ENCODE measurements at regions not wholly inside any gene's neighbourhood (a gene's known extent, or its start where the extent isn't known, plus 50 kb on each side); places are given as distances from the start of the nearest gene placed in this dataset.

DNA sequence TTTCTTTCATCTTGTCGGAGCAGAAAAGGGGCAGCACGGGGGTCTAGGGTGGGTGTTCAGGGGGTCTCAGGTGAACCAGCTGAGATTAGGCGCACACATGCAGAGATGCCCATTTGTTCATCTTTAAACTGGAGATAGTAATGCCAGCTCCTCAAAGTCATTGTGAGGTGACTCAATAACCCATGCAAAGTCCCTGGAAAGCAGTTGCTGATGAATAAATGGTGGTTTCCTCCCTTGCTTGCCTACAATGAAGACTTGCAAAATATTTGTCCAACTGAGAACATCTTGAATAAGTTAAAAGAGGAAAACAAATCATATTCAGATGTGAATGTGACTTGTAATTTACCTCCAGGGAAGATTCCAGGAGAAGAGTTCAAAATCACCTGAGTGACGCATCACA lies 206.9 kb downstream of the LY86 start:
- no peak for DNase-seq
- H3K9ac ChIP-seq: no peak overlapping the region
- no peak overlapping the region for H3K27ac ChIP-seq (ENCODE audit: low read depth in 2 of 2, low read length in 1 of 2)
- TF ChIP-seq EP300 (IDR thresholded peaks at IDR 0.05; ENCODE audit: borderline replicate concordance in 1 of 2, low read depth in 1 of 2, low read length in 1 of 2) (no peak), FOSL2 (IDR thresholded peaks at IDR 0.05; ENCODE audit: borderline replicate concordance, low read depth) (no peak), REST (IDR thresholded peaks at IDR 0.05; ENCODE audit: low read depth, low read length) (no peak), MXI1 (IDR thresholded peaks at IDR 0.05; ENCODE audit: low read depth, low read length) (no peak), CTCF (IDR thresholded peaks at IDR 0.05) (no peak), TAF1 (IDR thresholded peaks at IDR 0.05; ENCODE audit: borderline replicate concordance, low read depth, low read length) (no peak)
- TF ChIP-seq, protein P1, sequence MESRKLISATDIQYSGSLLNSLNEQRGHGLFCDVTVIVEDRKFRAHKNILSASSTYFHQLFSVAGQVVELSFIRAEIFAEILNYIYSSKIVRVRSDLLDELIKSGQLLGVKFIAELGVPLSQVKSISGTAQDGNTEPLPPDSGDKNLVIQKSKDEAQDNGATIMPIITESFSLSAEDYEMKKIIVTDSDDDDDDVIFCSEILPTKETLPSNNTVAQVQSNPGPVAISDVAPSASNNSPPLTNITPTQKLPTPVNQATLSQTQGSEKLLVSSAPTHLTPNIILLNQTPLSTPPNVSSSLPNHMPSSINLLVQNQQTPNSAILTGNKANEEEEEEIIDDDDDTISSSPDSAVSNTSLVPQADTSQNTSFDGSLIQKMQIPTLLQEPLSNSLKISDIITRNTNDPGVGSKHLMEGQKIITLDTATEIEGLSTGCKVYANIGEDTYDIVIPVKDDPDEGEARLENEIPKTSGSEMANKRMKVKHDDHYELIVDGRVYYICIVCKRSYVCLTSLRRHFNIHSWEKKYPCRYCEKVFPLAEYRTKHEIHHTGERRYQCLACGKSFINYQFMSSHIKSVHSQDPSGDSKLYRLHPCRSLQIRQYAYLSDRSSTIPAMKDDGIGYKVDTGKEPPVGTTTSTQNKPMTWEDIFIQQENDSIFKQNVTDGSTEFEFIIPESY (IDR thresholded peaks at IDR 0.05; ENCODE audit: borderline replicate concordance, low read depth): no peak
- H3F3A ChIP-seq (replicated peaks; ENCODE audit: insufficient read depth): no peaks in the 10 kb centered on the region
- ChIA-PET POLR2A (no interaction called here), CTCF (no interaction called here)
- no peak overlapping the region for H3K4me2 ChIP-seq
- H3K4me3 ChIP-seq (ENCODE audit: low read depth in 2 of 2, low read length in 1 of 2): no peak overlapping the region
- H3K9me2 ChIP-seq: no peaks in the 10 kb centered on the region
- no peaks in the 10 kb centered on the region for H3K4me1 ChIP-seq (ENCODE audit: control insufficient read depth in 1 of 2, insufficient read depth in 2 of 2, low read depth in 1 of 2, low read length in 1 of 2)
- WGBS (ENCODE audit: low lambda C conversion rate): 27% methylated on average over 4 of the region's 4 CpGs
- H3K9me3 ChIP-seq: no peaks in the 10 kb centered on the region
- H3K79me2 ChIP-seq (ENCODE audit: insufficient read depth): no peaks in the 10 kb centered on the region
- no peaks in the 10 kb centered on the region for H3K27me3 ChIP-seq (ENCODE audit: insufficient read depth)
- H4K20me1 ChIP-seq (ENCODE audit: insufficient read depth): no peaks in the 10 kb centered on the region
- no peak overlapping the region for H2AFZ ChIP-seq (ENCODE audit: low read depth)
- no peaks in the 10 kb centered on the region for H3K36me3 ChIP-seq (replicated peaks in 1 of 2; ENCODE audit: control insufficient read depth in 1 of 2, insufficient read depth in 2 of 2, low read length in 1 of 2)

DNA sequence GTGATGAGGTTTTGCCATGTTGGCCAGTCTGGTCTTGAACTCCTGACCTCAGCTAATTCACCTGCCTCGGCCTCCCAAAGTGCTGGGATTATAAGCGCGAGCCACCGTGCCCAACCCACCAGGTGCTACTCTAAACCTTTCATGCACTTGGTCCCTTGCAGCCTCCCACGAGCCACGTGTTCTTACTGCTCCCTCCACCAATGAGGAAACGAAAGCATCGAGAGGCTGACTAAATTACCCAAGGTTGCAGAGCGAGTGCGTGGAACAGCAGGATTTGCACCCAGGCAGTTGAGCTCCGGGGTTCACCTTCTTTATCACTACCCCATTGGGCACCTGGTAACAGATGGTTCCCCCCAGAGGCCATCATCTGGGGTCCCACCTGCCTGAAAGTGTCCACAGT lies 208.3 kb downstream of the LY86 start:
- no peaks in the 10 kb centered on the region for H3F3A ChIP-seq (replicated peaks; ENCODE audit: insufficient read depth)
- H3K9me3 ChIP-seq: no peaks in the 10 kb centered on the region
- no peaks in the 10 kb centered on the region for H4K20me1 ChIP-seq (ENCODE audit: insufficient read depth)
- no peaks in the 10 kb centered on the region for H3K36me3 ChIP-seq (replicated peaks in 1 of 2; ENCODE audit: control insufficient read depth in 1 of 2, insufficient read depth in 2 of 2, low read length in 1 of 2)
- H3K4me3 ChIP-seq (ENCODE audit: low read depth in 2 of 2, low read length in 1 of 2): no peak overlapping the region
- no peak overlapping the region for H2AFZ ChIP-seq (ENCODE audit: low read depth)
- no peak overlapping the region for H3K9ac ChIP-seq
- H3K27me3 ChIP-seq (ENCODE audit: insufficient read depth): no peaks in the 10 kb centered on the region
- no peak for TF ChIP-seq MEF2A (IDR thresholded peaks at IDR 0.05; ENCODE audit: borderline replicate concordance, low read depth)
- no peak for TF ChIP-seq RFX5 (IDR thresholded peaks at IDR 0.05; ENCODE audit: low read length)
- no peak for TF ChIP-seq NFIC (IDR thresholded peaks at IDR 0.05; ENCODE audit: borderline replicate concordance)
- no peak overlapping the region for H3K27ac ChIP-seq (ENCODE audit: low read depth in 2 of 2, low read length in 1 of 2)
- DNase-seq: no peak
- WGBS (ENCODE audit: low lambda C conversion rate): 55% methylated on average over 11 of the region's 11 CpGs
- no peaks in the 10 kb centered on the region for H3K4me1 ChIP-seq (ENCODE audit: control insufficient read depth in 1 of 2, insufficient read depth in 2 of 2, low read depth in 1 of 2, low read length in 1 of 2)
- CTCF ChIA-PET: no interaction called here
- no peak overlapping the region for H3K4me2 ChIP-seq
- POLR2A ChIA-PET: no interaction called here
- no peaks in the 10 kb centered on the region for H3K79me2 ChIP-seq (ENCODE audit: insufficient read depth)
- H3K9me2 ChIP-seq: no peaks in the 10 kb centered on the region

Data from SK-N-SH (cell line).